HL-60 (cell line): ENCODE measurements at regions not wholly inside any gene's neighbourhood (a gene's known extent, or its start where the extent isn't known, plus 50 kb on each side); places are given as distances from the start of the nearest gene placed in this dataset.

Experiments
- DNase-seq, 2 experiments: peaks; one replicate each; pipeline ENCODE4 v3.0.0-alpha.2; 2010 to 2020; ENCODE audit warnings: low read depth in 1 of 2, low spot score in 1 of 2
- H3K27ac ChIP-seq: fragments of 250-450 bp; sonication (Bioruptor Pico); replicated peaks from 2 replicates; pipeline ENCODE4 v1.5.1; 2020; ENCODE audit warnings: mild to moderate bottlenecking, moderate library complexity
- H3K27me3 ChIP-seq: fragments of 250-450 bp; sonication (Bioruptor Pico); 2 replicates; pipeline ENCODE4 v1.5.1; 2021; ENCODE audit warnings: mild to moderate bottlenecking, moderate library complexity; ENCODE audit not compliant: insufficient read depth, poor library complexity, severe bottlenecking
- H3K4me3 ChIP-seq: replicated peaks from 2 replicates; pipeline ENCODE4 v1.5.1; 2011; ENCODE audit warnings: mild to moderate bottlenecking, control low read depth, low read length; ENCODE audit not compliant: insufficient read depth
- CTCF ChIP-seq: IDR thresholded peaks from one replicate; pipeline ENCODE4 v1.5.1; 2011; ENCODE audit warnings: low read length, control low read depth, inconsistent platforms; ENCODE audit not compliant: insufficient read depth
- GABPA ChIP-seq: IDR thresholded peaks from 2 replicates; pipeline ENCODE4 v1.6.1; 2012; ENCODE audit warnings: low read depth
- POLR2AphosphoS5 ChIP-seq: IDR thresholded peaks from 2 replicates; pipeline ENCODE4 v1.6.1; 2012; ENCODE audit warnings: low read depth
- REST ChIP-seq: IDR thresholded peaks from 2 replicates; pipeline ENCODE4 v1.6.1; 2012; ENCODE audit warnings: low read depth; ENCODE audit not compliant: insufficient replicate concordance
- SPI1 ChIP-seq: IDR thresholded peaks from 2 replicates; pipeline ENCODE4 v1.6.1; 2012; ENCODE audit warnings: low read depth, mild to moderate bottlenecking, borderline replicate concordance

GRCh38 chr2:56089931-56090330 is 93.9 kb upstream of the CCDC85A start:
- DNase-seq = no peak
- TF ChIP-seq CTCF (no peak), GABPA (no peak), SPI1 (no peak), REST (no peak), POLR2AphosphoS5 (no peak)

GRCh38 chr2:56099963-56100362 is 83.8 kb upstream of the CCDC85A start:
- DNase-seq = no peak
- H3K27ac ChIP-seq = no peak overlapping the region
- no peak overlapping the region for H3K4me3 ChIP-seq
- no peak for TF ChIP-seq POLR2AphosphoS5
- TF ChIP-seq CTCF = no peak
- no peak for TF ChIP-seq REST
- no peak for TF ChIP-seq GABPA
- no peak for TF ChIP-seq SPI1
- H3K27me3 ChIP-seq = no peaks in the 10 kb centered on the region

More at GRCh38 chr2:56089931-56090330, 93.9 kb upstream of the CCDC85A start:
- Histone ChIP-seq H3K4me3 (no peak overlapping the region), H3K27ac (no peak overlapping the region), H3K27me3 (no peaks in the 10 kb centered on the region)

GRCh38 chr2:56100791-56101312 is 82.9 kb upstream of the CCDC85A start:
- H3K27ac ChIP-seq = no peak overlapping the region
- no peaks in the 10 kb centered on the region for H3K27me3 ChIP-seq
- DNase-seq = no peak
- TF ChIP-seq SPI1 (no peak), POLR2AphosphoS5 (no peak), GABPA (no peak), REST (no peak), CTCF (no peak)
- H3K4me3 ChIP-seq = no peak overlapping the region
